SIG-M5 treated with dmso at 0.1 percent for 504 hours (cell line): ENCODE measurements at regions not wholly inside any gene's neighbourhood (a gene's known extent, or its start where the extent isn't known, plus 50 kb on each side); places are given as distances from the start of the nearest gene placed in this dataset.
A peak's percentile ranks its signal among the peaks of the same experiment; 100 is the strongest.
"Not testable (repeated sequence)": the region's sequence is repeated elsewhere in the genome, so short reads cannot be mapped to it uniquely, and the experiment has no call there.

Experiments
- DNase-seq: peaks from one replicate; lab custom pipeline; 2025; ENCODE audit not compliant: unreplicated experiment; lab: John Stamatoyannopoulos, UW

DNA sequence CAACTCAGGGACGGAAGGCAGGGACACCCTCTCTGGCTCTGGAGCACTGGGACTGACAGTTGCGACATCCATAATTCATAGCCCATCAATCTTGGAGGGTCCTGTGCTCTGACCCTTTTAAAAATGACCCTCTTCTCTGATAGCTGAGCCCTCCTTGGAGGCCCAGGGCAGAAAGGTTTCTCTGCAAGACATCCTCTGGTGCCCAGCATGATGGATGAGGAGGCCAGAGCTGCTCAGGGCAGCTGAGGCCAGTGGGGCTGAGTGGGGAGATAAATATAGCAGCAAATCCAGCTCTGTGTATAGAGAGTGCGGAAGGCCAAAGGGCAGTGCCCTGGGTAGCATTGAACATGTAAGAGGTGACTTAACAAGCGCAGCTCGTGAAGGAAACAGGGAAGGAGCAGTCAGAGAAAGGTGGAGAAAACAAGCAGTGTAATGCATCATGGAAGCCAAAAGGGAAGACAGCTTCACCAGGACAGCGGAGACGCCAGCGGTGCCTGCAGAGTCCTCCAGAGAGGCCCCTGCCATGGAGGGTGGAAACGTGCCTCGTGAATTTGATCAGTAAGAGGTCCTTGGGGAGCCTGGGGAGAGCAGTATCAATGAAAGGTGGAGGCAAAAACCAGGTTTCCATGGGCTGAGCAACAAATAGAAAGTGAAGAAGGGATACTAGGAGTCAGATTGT, 50.4 kb upstream of the FMOD start:
- DNase-seq: no peak

DNA sequence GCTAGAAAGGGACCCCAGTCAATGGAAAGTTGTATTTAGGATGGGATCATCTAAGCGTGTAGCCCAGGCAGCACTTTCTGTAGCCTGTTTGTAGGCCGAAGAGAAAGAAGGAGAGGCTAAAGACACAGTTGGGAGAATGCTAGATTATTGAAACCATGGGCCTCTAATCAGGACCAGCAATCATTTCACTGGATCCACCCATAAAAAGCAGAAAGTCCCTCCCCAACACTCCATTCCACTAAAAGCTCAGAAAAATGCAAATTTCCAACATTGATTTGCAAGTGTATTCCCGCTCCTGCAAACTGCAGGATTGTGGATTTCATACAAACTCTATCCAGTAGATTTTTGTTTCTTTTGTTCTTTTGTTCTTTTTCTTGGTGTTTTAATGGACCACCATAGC, 51.2 kb upstream of the FMOD start:
- DNase-seq: no peak

DNA sequence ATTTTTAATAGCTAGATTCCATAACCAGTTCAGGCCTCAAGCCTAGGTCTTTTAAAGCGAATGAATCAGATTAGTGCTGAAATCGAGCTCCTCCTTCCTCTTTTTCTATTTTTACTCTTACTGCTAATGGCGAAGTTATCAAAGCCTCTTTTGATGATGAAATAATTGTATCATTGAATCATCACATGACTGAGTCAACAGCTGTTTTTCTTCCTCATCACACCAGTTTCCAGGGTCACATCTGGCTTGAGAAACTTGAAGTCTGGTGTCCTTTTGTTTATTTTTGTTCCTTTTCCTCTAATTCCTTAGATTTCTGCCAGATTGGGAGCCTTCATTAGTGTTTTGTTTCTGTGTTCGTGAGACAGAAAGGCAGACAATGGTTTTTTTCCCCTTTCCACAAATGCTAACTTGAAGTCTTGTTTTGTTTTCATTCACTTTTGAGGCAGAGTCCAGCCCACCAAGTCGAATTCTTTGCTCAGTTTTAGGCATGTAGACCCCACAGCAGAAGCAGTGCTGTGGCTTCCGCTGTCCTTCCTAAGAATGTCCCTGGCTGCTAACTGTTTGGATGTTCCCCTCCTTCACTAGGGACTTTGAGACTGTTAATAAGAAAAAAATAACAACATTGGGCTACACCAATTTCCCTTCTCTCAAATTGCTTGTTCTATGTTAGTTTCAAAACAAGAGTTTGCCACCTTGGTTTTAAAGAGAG, 51.9 kb upstream of the FMOD start:
- peak; percentile 98 for DNase-seq

DNA sequence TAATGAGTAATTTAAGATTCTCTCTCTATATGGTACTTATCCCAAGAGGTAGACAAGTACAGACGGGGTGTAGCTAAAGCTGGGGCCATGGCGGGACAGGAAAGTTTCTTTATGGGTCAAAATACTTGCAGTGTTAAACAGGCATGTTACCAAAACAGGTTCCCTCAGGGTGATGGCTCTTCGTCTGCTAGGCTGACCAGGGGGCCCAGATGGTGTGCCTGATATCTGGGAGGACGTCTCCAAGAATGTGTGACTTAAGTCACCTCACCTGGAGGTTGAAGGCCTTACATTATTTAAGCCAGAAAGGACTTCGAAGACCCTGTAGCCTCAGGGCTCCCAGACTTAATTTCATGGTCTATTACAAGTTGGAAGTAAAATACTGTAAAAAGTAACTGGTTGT, 52.7 kb upstream of the FMOD start:
- DNase-seq: no peak

DNA sequence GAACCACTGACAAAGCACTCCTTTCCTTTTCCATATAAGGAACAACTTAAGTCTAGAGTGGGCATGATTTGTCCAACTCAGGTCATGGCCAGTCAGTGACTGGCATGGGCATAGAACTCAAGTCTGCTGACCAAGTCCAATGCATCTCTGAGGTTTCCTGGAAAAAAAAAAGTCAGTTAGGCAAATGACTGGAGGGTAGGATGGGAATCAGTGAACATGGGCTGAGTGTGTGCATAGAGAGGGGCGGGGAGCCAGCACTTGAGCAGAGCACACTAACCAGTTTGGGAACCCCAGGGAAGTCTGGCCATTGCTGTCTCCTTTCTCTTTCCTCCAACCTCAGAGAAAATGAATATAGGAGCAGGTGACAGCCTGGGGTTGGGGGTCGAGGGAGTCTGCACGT, 53.6 kb upstream of the FMOD start:
- no peak for DNase-seq

DNA sequence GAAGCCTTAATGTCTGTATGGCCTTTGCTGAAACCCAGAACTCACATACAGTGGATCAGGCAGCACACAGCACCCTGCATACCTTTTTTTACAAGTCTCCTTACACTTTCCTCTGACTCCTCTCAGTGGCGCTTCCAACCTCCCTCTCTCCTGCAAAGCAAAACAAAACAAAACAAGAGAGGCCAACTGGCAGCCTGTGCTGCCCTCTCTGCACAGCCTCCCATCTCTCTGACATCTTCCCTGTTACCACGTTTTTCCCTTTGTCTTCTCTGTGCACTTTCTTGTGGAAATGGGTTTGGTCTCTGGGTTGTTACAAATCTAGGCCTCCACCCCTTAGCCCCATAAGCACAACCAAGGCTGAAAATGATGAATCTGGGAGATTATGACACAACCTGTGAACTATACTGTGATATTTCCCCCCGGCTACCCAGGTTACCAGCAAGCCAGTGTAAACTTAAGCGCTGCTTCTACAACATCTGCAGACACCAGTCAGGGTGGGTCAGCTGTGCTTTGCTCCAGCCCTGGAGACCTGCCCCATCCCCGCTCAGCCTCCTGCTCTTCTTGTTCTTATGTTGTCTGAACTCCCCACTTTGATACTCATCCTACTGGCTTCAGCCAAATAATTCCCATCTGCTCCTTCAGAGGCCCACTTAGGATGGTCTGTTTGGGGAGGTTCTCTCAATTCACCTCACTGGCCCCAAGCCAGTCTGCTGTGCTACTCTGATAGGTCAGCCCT, 54.9 kb upstream of the FMOD start:
- no peak for DNase-seq

DNA sequence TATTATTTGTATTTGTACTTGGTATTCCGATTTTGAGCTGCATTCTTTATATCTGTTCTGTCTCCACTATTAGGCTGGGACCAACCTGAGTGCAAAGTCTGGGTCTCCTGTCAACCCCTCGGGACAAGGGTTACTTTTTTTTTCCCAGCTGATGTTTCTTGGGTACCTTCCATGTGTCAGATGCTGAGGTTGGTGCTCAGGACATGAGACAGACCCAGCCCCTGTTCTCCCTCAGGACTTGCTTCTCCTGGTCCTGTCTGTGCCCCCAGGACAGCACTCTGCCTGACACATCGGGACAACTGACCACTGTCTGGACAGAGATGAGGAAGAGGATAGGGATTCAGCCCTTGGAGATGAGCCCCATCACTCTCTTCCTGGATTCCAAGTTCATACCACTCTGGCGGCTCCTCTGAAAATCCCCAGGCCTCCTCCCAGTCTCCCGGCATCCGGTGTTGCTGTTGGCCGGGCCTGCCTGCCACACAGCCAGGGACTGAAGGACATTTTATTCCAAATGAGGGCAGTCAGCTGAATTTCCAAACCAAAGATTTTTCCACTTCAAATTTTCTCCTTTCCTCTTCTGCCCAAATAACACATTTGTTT, 55.6 kb upstream of the FMOD start:
- DNase-seq: no peak

DNA sequence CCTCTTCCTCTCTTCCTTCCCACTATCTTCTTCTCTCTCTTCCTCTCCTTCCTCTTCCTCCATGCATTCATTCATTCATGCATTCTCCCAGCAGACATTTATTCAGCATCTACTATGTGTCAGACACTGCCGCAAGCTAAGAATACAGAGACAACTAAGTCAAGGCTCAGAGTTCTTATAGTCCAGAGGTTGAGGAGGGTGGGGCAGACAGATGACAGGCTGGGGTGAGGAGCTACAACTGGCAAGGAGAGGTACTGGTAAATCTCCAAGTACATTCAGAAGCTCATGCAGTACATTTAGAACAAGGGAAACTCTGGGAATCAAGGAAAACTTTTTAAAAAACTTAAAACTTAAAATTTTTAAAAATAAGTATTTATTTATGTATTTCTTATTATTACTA, 56.4 kb upstream of the FMOD start:
- DNase-seq: no peak

DNA sequence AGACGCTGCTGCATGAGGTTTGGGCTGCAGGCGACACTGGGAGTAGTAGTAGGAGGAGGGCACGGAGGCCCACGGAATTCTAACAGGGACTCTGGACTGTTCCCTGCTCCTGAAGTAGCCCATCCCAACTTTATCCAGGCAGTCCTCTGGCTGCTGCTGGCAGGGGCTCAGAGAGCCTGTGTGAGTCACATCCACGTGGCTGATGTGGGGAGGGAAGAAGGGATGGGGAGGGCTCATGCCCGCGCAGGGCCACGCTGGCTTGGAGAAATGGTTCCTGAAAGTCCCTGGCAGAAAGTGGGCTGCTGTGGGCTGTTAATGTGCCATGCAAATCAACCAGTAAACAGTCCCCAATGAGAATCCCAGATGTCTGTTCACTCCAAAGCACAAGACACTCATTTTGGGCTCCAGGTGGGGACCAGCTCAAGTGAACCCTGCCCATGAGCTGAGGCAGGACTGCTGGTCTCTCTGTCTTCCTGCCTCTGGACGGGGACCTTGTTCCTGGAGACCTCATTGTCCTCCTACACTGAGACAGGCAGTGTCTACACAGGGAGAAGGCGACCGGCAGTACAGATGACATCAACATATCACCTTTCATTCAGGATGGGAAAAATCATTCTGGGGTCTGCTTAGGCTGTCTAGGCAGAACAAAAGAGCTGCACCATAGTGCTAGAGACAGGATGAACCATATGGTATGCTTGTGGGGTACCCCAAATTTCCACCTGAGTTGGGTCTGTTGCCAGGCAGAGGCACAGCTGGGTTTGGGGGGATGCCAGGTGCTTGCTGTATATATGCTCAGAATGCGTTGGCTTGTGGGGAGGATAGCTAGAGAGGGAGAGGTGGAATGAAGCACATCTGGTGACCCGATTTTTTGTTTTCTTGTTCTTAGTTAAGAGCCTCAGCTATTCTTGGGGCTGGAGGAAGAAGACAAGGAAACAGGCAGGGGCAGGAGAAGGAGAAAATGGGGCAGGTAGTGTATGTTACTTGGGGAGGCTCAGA, 57.9 kb upstream of the FMOD start:
- DNase-seq: no peak

DNA sequence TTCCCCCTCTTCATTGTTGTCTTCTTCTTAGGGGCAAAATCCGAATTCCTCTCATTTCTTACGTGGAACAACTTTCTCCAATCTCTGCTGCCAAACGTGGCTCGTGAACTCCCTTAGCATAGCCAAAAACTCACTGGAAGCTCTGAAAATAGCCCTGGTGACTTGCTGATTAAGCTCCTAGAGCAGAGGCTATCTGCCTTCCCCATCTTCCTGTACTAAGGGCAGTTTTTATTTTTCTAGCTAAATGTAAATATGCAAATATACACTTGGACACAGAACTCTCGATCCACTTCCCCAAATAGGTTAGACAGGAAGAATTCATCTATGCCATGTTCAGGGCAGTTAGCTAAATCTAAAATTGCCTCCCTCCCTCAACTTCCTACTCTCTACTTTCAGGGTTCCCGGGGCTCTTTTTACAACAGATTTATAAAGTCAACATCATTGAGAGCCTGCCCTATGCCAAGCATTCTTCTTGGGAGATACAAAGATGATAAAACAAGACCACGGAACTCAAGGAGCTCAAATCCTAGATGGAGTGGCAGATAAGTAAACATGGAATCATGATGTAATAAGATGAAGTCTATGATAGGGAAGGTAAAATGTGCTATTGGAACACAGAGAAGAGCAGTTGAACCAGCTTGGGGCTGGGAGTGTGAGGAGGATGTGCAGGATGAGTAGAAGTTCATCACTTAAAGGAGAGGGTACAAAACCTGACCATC, 59.4 kb upstream of the FMOD start:
- peak; percentile 52 for DNase-seq

DNA sequence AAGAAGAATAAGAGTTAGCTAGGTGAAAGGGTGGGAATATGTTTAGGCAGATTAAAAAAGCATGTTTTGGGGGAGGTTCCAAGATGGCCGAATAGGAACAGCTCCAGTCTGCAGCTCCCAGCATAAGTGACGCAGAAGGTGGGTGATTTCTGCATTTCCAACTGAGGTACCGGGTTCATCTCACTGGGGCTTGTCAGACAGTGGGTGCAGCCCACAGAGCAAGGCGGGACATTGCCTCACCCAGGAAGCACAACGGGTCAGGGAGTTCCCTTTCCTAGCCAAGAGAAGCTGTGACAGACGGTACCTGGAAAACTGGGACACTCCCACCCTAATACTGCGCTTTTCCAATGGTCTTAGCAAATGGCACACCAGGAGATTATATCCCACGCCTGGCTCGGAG, 60.5 kb upstream of the FMOD start:
- not testable (repeated sequence) for DNase-seq

DNA sequence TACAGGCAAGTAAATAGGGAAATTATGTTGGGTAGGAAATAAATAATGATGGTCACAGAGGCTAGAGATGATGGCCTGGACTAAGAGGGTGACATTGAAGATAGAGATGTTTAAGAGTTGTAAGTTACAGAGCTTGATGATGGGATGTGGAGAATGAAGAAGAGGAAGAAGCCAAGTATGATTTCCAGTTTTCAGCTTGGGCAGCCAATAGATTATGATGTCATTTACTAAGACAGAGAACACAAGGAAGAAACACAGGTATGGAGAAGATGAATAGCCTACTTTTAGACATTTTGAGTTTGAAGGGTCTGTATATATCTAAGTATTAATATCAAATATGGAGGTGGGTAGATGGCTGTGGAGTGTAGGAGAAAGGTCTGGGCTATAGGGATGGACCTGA, 56.0 kb upstream of the PRELP start:
- DNase-seq: no peak

DNA sequence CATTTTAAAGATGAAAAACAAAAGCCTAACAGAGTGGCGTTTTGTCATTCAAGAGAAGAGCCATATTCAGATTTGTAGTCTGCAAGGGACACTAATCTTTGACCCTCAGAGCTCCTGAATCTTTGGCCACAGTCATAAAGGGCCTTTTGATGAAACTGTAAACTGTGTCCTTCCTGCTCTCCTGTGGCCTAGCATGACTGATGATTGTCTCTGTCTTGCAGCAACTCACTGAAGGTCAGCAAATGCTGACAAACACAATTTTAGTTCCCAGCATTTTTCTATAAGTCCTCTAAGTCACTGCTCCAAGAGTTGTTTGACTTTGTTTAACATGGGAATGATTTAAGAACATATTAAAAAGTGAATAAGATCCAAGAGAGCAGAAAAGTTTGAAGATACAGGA, 55.3 kb upstream of the PRELP start:
- no peak for DNase-seq

DNA sequence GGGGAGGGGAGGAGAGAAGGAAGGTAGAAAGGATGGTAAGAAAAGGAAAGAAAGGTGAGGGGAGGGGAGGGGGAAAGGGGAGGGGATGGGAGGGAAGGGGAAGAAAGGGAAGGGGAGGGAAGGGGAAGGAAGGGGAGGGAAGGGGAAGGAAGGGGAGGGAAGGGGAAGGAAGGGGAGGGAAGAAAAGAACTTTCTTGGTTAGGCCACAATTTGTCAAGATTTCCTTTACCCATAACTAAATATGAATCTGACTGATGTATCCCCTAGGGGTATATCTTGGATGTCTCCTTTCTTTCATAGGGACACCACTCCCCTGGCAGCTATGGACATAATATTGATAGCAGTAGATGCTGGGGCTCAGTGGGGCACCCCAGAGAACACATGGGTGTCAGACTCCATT, 54.4 kb upstream of the PRELP start:
- no peak for DNase-seq

DNA sequence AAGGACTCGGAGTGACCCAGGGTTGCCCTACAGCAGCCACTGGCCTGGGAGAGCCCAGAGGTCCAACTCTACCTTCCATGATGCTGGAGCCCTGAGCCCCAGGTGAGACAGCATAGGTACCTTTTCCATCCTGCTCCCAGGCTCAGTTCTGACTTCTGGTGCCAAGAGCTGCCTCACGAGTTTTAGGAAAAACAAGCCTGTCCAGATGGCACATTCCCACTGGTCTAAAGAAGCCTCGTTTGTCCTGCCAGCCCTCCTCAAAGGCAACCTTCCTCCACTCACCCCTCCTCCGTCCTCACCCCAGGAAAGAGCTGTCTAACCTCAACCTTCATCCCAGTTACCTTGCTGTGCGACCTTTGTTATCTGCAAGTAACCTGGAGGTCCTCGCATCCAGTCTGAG, 53.5 kb upstream of the PRELP start:
- DNase-seq: no peak

DNA sequence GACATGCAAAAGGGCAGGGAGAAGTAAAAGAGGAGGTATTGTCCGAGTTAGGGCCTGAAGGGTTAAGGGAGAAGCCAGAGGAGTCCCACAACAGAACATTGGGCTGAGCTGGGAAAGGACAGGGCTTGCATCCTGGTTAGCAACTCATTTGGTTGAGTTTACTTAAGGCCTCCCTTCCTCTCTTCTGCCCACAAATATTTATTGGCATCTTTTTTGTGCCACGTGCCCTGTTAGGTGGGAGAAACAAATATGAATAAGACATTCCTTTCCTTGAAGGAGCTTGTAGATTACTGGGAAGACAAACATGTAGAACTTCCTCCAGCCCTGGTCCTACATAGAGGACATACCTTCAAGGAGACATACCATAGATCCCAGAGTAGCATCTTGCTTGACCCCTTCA, 53.0 kb upstream of the PRELP start:
- peak; percentile 22 for DNase-seq

DNA sequence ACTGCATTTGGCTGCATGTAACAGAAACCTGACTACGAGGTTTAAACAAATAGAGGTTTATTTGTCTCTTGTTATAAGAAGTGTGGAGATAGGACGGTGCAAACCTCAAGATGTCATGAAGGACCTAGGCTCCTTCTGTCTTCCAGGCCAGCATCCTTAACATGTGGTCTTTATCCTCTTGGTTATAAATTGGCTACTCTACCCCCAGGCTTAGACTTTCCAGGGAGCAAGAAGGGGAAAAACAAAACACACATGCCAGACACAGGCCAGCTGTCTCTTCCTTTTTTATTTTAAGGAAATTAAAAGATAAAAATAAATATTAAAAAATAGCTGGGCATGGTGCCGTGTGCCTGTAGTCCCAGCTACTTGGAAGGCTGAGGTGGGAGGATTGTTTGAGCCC, 51.3 kb upstream of the PRELP start:
- DNase-seq: no peak

DNA sequence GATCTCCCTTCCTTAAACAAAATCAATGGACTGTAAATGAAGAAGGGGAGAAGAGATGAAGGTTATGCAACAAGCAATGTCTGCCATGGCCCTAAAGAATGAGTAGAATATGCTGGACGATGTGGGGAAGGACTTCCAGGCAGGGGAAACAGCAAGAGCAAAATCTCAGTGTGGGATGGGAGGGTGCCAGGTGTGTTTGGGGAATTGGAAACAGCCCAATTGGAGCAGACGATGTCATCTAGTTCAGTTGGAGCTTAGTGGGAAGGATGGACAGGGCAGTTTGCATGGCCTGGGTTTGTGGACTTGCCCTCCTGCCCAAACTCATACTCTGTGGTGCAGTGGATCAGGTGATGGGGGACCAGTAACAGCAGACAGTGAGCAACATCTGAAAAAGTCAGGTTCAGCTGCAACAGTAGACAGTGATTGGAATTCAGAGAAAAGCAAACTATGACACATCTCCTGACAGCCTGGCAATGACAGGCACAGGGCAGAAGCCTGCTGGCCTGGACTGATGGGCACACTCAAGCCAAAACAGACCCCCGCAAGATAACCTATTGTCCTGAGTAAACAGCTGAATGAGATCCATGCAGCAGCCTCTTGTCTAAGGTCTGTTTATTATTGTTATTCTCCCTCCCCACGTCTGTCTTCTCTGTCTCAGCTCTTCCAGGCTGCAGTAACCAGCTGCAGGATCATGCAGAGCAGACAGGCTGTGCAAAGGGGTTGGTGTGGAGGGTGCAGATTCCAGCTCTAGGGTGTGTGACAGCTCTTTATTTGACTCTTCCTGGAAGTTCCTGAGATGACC, 50.5 kb upstream of the PRELP start:
- no peak for DNase-seq

DNA sequence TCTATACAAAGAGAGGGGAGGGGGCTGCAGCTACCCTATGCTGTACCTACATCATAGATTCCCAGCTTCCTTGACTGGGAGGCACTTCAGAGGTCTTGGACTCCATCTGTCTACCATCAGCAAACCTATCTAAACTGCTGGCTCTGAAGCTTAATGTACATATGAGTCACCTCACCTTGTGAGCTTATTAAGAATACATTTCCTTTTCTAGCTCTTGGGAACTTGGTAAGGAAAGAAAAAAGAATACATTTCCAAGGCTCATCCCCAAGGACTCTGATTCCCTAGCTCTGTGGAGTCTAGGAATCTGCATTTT, 50.0 kb upstream of the PRELP start:
- DNase-seq: peak; percentile 41
